ENCODE measurements at regions not wholly inside any gene's neighbourhood (a gene's known extent, or its start where the extent isn't known, plus 50 kb on each side); places are given as distances from the start of the nearest gene placed in this dataset.

DNA sequence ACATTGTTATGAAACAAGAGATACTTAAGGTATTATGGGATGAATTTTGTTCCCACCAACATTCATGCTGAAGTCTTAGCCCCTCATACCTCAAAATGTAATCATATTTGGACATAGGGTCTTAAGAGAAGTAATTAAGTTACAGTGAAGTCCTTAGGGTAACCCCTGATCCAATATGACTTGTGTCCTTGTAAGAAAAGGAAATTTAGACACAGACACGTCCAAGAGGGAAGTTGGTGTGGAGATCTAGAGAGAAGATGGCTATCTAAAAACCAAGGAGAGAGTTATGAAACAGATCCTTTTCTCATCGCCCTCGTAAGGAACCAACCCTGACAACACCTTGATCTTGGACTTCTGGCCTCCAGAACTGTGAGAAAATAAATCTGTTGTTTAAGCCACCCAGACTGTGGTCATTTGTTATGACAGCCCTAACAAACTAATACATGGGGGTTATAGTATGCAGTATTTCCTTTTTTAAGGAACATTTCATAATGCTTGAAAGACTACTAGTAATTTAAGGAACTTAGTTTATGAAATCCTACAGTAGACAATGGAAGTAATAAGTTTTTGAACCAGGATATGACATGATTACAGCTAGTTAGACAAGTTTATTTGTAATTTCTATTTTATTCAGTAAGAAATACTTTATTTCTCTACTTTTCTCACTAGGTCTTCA is 875.5 kb upstream of the ADGRL2 start:
- peak overlapping the region in 1 of 2 donors; percentile 75 for H3K27ac ChIP-seq (ENCODE audit: low read depth in 1 of 2, low read length in 2 of 2)
- WGBS (ENCODE audit: insufficient coverage): no CpG with 5 or more reads among the region's 3 CpGs
- peak overlapping the region in 1 of 2 donors; percentile 31 for H3K4me3 Mint-ChIP-seq
- H3K9ac ChIP-seq (ENCODE audit: insufficient read depth, low read length, poor library complexity, severe bottlenecking): no peak overlapping the region
- intact Hi-C loops (cut with micrococcal nuclease): no loop called here
- no peaks in the 10 kb centered on the region for H3K36me3 Mint-ChIP-seq
- H3K79me2 ChIP-seq (ENCODE audit: insufficient read depth, low read length): no peaks in the 10 kb centered on the region
- no peaks in the 10 kb centered on the region for H3K36me3 ChIP-seq (replicated peaks in 1 of 2; ENCODE audit: control insufficient read depth in 1 of 2, insufficient read depth in 2 of 2, low read length in 2 of 2)
- peaks cover 17 to 26% of the 10 kb centered on the region in 2 donors for H3K4me1 ChIP-seq (ENCODE audit: control insufficient read depth in 1 of 2, insufficient read depth in 2 of 2, low read length in 2 of 2)
- peak overlapping the region in 1 of 3 experiments; percentile 10 for H3K4me3 ChIP-seq (replicated peaks in 1 of 3; ENCODE audit: low read depth in 2 of 3, low read length in 3 of 3)
- H3K4me1 Mint-ChIP-seq: peaks cover 21% of the 10 kb centered on the region
- H3K9me3 ChIP-seq (replicated peaks in 1 of 2; ENCODE audit: control insufficient read depth in 1 of 2, insufficient read depth in 1 of 2, low read length in 2 of 2): peaks cover 4% of the 10 kb centered on the region in 2 donors
- H3K4me2 ChIP-seq (replicated peaks; ENCODE audit: extremely low read depth, low read length, poor library complexity, severe bottlenecking): peak overlapping the region; percentile 31
- no peaks in the 10 kb centered on the region for H3K27me3 ChIP-seq (ENCODE audit: control insufficient read depth in 2 of 2, insufficient read depth in 2 of 2, low read length in 2 of 2)
- peak overlapping the region; percentile 9 for H2AFZ ChIP-seq (ENCODE audit: insufficient read depth, low read depth, low read length, poor library complexity, severe bottlenecking)
- no peaks in the 10 kb centered on the region for H4K20me1 ChIP-seq (ENCODE audit: insufficient read depth, low read length)
- H3K27me3 Mint-ChIP-seq (ENCODE audit: low read depth in 3 of 3): peaks cover 0 to 2% (median 0%) of the 10 kb centered on the region in 3 donors
- peak overlapping the region; percentile 71 to 92 (median 87) for H3K27ac Mint-ChIP-seq
- TF ChIP-seq, protein P1, sequence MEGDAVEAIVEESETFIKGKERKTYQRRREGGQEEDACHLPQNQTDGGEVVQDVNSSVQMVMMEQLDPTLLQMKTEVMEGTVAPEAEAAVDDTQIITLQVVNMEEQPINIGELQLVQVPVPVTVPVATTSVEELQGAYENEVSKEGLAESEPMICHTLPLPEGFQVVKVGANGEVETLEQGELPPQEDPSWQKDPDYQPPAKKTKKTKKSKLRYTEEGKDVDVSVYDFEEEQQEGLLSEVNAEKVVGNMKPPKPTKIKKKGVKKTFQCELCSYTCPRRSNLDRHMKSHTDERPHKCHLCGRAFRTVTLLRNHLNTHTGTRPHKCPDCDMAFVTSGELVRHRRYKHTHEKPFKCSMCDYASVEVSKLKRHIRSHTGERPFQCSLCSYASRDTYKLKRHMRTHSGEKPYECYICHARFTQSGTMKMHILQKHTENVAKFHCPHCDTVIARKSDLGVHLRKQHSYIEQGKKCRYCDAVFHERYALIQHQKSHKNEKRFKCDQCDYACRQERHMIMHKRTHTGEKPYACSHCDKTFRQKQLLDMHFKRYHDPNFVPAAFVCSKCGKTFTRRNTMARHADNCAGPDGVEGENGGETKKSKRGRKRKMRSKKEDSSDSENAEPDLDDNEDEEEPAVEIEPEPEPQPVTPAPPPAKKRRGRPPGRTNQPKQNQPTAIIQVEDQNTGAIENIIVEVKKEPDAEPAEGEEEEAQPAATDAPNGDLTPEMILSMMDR (IDR thresholded peaks at IDR 0.05): no peak
- DNase-seq: peak in 2 of 3 donors; percentile 32 to 47
- peaks cover 0 to 11% (median 4%) of the 10 kb centered on the region in 7 donors for H3K9me3 Mint-ChIP-seq

DNA sequence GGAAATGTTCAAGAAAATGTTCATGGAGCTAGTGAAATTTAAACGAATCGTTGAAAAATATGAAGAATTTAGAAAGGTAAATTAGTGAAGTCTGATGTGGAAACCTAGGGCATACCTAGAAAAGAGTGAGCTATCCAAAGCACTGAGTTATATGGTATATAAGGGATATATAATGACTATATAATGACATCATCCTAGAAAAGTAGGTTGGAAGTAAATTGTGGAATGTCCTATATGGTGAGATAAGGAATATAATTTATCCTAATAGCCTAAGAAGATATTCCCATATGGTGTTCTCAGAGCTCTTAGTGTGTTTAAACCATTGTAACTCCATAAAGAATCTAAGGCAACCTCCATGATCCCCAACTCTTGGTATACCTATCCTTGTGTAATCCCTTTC is 876.4 kb upstream of the ADGRL2 start:
- peaks cover 0 to 7% (median 2%) of the 10 kb centered on the region in 7 donors for H3K9me3 Mint-ChIP-seq
- DNase-seq: no peak
- Histone ChIP-seq H4K20me1 (ENCODE audit: insufficient read depth, low read length) (no peaks in the 10 kb centered on the region), H3K79me2 (ENCODE audit: insufficient read depth, low read length) (no peaks in the 10 kb centered on the region), H3K4me1 (ENCODE audit: control insufficient read depth in 1 of 2, insufficient read depth in 2 of 2, low read length in 2 of 2) (peaks cover 17 to 26% of the 10 kb centered on the region in 2 donors), H3K27ac (ENCODE audit: low read depth in 1 of 2, low read length in 2 of 2) (peak overlapping the region in 1 of 2 donors; percentile 75), H2AFZ (ENCODE audit: insufficient read depth, low read depth, low read length, poor library complexity, severe bottlenecking) (no peak overlapping the region), H3K9me3 (replicated peaks in 1 of 2; ENCODE audit: control insufficient read depth in 1 of 2, insufficient read depth in 1 of 2, low read length in 2 of 2) (no peaks in the 10 kb centered on the region), H3K4me3 (replicated peaks in 1 of 3; ENCODE audit: low read depth in 2 of 3, low read length in 3 of 3) (no peak overlapping the region), H3K9ac (ENCODE audit: insufficient read depth, low read length, poor library complexity, severe bottlenecking) (no peak overlapping the region), H3K4me2 (replicated peaks; ENCODE audit: extremely low read depth, low read length, poor library complexity, severe bottlenecking) (no peak overlapping the region), H3K27me3 (ENCODE audit: control insufficient read depth in 2 of 2, insufficient read depth in 2 of 2, low read length in 2 of 2) (no peaks in the 10 kb centered on the region), H3K36me3 (replicated peaks in 1 of 2; ENCODE audit: control insufficient read depth in 1 of 2, insufficient read depth in 2 of 2, low read length in 2 of 2) (no peaks in the 10 kb centered on the region)
- peaks cover 0 to 2% (median 0%) of the 10 kb centered on the region in 3 donors for H3K27me3 Mint-ChIP-seq (ENCODE audit: low read depth in 3 of 3)
- H3K36me3 Mint-ChIP-seq: no peaks in the 10 kb centered on the region
- no CpG with 5 or more reads among the region's 2 CpGs for WGBS (ENCODE audit: insufficient coverage)
- H3K4me1 Mint-ChIP-seq: peaks cover 23% of the 10 kb centered on the region
- no peak overlapping the region for H3K4me3 Mint-ChIP-seq
- TF ChIP-seq, protein P1 (IDR thresholded peaks at IDR 0.05): no peak
- intact Hi-C loops (cut with micrococcal nuclease): no loop called here
- H3K27ac Mint-ChIP-seq: peak overlapping the region in 3 of 7 donors; percentile 71 to 89 (median 87)
